OCI-LY7 (cell line): ENCODE measurements at regions not wholly inside any gene's neighbourhood (a gene's known extent, or its start where the extent isn't known, plus 50 kb on each side); places are given as distances from the start of the nearest gene placed in this dataset.

ENCODE experiments used
- BruUV-seq: library from RNA; stranded (reverse); fragments of 400-500 nt; replicated peaks from 2 replicates; lab custom pipeline; 2021; lab: Mats Ljungman, UMichigan
- CTCF ChIA-PET: fragments of 300-600 bp; sonication (Branson Sonifier 250); formaldehyde crosslinking; loops from one replicate; lab custom pipeline; 2022; ENCODE audit warnings: antibody characterized with exemption; ENCODE audit not compliant: unreplicated experiment; lab: Charles Lee
- POLR2A ChIA-PET: fragments of 300-600 bp; sonication (Branson Sonifier 250); formaldehyde crosslinking; loops from one replicate; lab custom pipeline; 2022; ENCODE audit warnings: antibody characterized with exemption; lab: Charles Lee
- DNase-seq: peaks from one replicate; pipeline ENCODE4 v3.0.0-alpha.2; 2015; ENCODE audit warnings: low spot score
- H2AFZ ChIP-seq: fragments of 200-600 bp; sonication (generic), shearing (Covaris generic); 2 replicates; pipeline ENCODE4 v1.6.1; 2014; ENCODE audit warnings: mild to moderate bottlenecking, antibody characterized with exemption, low read length, moderate library complexity
- H3K27ac ChIP-seq: fragments of 200-600 bp; sonication (generic); 2 replicates; pipeline ENCODE4 v1.5.1; 2014; ENCODE audit warnings: mixed run types, low read depth, mild to moderate bottlenecking, moderate library complexity, low read length, inconsistent platforms; ENCODE audit not compliant: poor library complexity, severe bottlenecking
- H3K36me3 ChIP-seq: fragments of 200-600 bp; sonication (generic); 2 replicates; pipeline ENCODE4 v1.6.1; 2014; ENCODE audit warnings: mild to moderate bottlenecking, antibody characterized with exemption, low read length, moderate library complexity, mixed read lengths; ENCODE audit not compliant: insufficient read depth
- H3K4me1 ChIP-seq: fragments of 200-600 bp; sonication (generic); 2 replicates; pipeline ENCODE4 v1.5.1; 2014; ENCODE audit warnings: mild to moderate bottlenecking, low read length; ENCODE audit not compliant: insufficient read depth, poor library complexity, severe bottlenecking
- H3K4me2 ChIP-seq: fragments of 200-600 bp; sonication (generic); 2 replicates; pipeline ENCODE4 v1.6.1; 2014; ENCODE audit warnings: mild to moderate bottlenecking, low read length
- H3K4me3 ChIP-seq: fragments of 200-600 bp; sonication (generic); 2 replicates; pipeline ENCODE4 v1.5.1; 2014; ENCODE audit warnings: mild to moderate bottlenecking, low read depth, low read length; ENCODE audit not compliant: poor library complexity, severe bottlenecking
- H3K79me2 ChIP-seq: fragments of 200-600 bp; sonication (generic); 2 replicates; pipeline ENCODE4 v1.6.1; 2016; ENCODE audit warnings: low read depth, mild to moderate bottlenecking, low read length, moderate library complexity, mixed read lengths; ENCODE audit not compliant: insufficient read depth
- H3K9me2 ChIP-seq: fragments of 200-600 bp; sonication (generic); 2 replicates; pipeline ENCODE4 v1.6.1; 2016; ENCODE audit warnings: mild to moderate bottlenecking, low read length, mixed read lengths; ENCODE audit not compliant: insufficient read depth
- H3K9me3 ChIP-seq: fragments of 200-600 bp; sonication (generic); 2 replicates; pipeline ENCODE4 v1.6.1; 2014; ENCODE audit warnings: mild to moderate bottlenecking, mixed run types, low read length, mixed read lengths
- H4K20me1 ChIP-seq: fragments of 200-600 bp; sonication (generic); 2 replicates; pipeline ENCODE4 v1.6.1; 2014; ENCODE audit warnings: mild to moderate bottlenecking, antibody characterized with exemption, low read length, moderate library complexity, mixed read lengths; ENCODE audit not compliant: insufficient read depth
- CTCF ChIP-seq: fragments of 200-600 bp; sonication (generic); conservative IDR thresholded peaks from 2 replicates; pipeline ENCODE4 v1.5.1; 2014; ENCODE audit warnings: mild to moderate bottlenecking, antibody characterized with exemption, low read length, moderate library complexity, mixed read lengths
- EZH2phosphoT487 ChIP-seq: fragments of 200-600 bp; sonication (generic); IDR thresholded peaks from 2 replicates; pipeline ENCODE4 v1.6.1; 2018; ENCODE audit warnings: low read depth, borderline replicate concordance, mild to moderate bottlenecking, mixed run types, antibody characterized with exemption, low read length, moderate library complexity, mixed read lengths
- intact Hi-C: fragments of 100-400 bp; cut with micrococcal nuclease; formaldehyde crosslinking; loops from one replicate; pipeline ENCODE4 v1.10.0; 2022; ENCODE audit not compliant: unreplicated experiment

GRCh38 chr4:132865458-132865857 is 283.6 kb upstream of the PCDH10 start:
- no peaks in the 10 kb centered on the region for H4K20me1 ChIP-seq
- intact Hi-C loops: no loop called here
- TF ChIP-seq CTCF: no peak
- no peak for TF ChIP-seq EZH2phosphoT487
- no peaks in the 10 kb centered on the region for H3K79me2 ChIP-seq
- ChIA-PET POLR2A (no interaction called here), CTCF (no interaction called here)
- H2AFZ ChIP-seq: no peak overlapping the region
- H3K4me3 ChIP-seq: no peak overlapping the region
- no peak overlapping the region for H3K4me2 ChIP-seq
- H3K4me1 ChIP-seq: no peaks in the 10 kb centered on the region
- DNase-seq: no peak
- H3K9me2 ChIP-seq: no peaks in the 10 kb centered on the region
- H3K9me3 ChIP-seq: no peaks in the 10 kb centered on the region
- H3K27ac ChIP-seq: no peak overlapping the region
- BruUV-seq: no TSS peak
- H3K36me3 ChIP-seq: no peaks in the 10 kb centered on the region

GRCh38 chr4:132865922-132866321 is 283.2 kb upstream of the PCDH10 start:
- BruUV-seq: no TSS peak
- no peak overlapping the region for H3K4me2 ChIP-seq
- no peak for DNase-seq
- intact Hi-C loops: no loop called here
- TF ChIP-seq CTCF (no peak), EZH2phosphoT487 (no peak)
- H3K4me1 ChIP-seq: no peaks in the 10 kb centered on the region
- H3K9me2 ChIP-seq: no peaks in the 10 kb centered on the region
- ChIA-PET CTCF (no interaction called here), POLR2A (no interaction called here)
- no peaks in the 10 kb centered on the region for H3K79me2 ChIP-seq
- no peak overlapping the region for H3K27ac ChIP-seq
- H3K9me3 ChIP-seq: no peaks in the 10 kb centered on the region
- no peak overlapping the region for H3K4me3 ChIP-seq
- no peaks in the 10 kb centered on the region for H3K36me3 ChIP-seq
- H4K20me1 ChIP-seq: no peaks in the 10 kb centered on the region
- no peak overlapping the region for H2AFZ ChIP-seq

- intact Hi-C loops: no loop called here
- TF ChIP-seq EZH2phosphoT487 (no peak), CTCF (no peak)
- ChIA-PET POLR2A (interaction anchor here (0.7 kb wide), 1 partner anchor 92 kb away, joined by 3 read pairs; no protein-coding TSS in a partner anchor), CTCF (no interaction called here)
- Histone ChIP-seq H3K9me2 (no peaks in the 10 kb centered on the region), H3K4me3 (no peak overlapping the region), H3K4me1 (no peaks in the 10 kb centered on the region), H3K4me2 (no peak overlapping the region), H3K36me3 (no peaks in the 10 kb centered on the region), H4K20me1 (no peaks in the 10 kb centered on the region), H3K27ac (no peak overlapping the region), H2AFZ (no peak overlapping the region), H3K79me2 (no peaks in the 10 kb centered on the region), H3K9me3 (no peaks in the 10 kb centered on the region)
- no peak for DNase-seq
- BruUV-seq: no TSS peak
Observed at GRCh38 chr4:132866616-132867015, 282.5 kb upstream of the PCDH10 start.
